K562 (cell line): ENCODE measurements at regions not wholly inside any gene's neighbourhood (a gene's known extent, or its start where the extent isn't known, plus 50 kb on each side); places are given as distances from the start of the nearest gene placed in this dataset.

ENCODE experiments used
- ARNT ChIP-seq, 2 experiments: fragments of 450-650 bp; IDR thresholded peaks; 2 replicates each; pipeline ENCODE4 v1.6.1; 2016; ENCODE audit warnings: mild to moderate bottlenecking in 1 of 2
- E2F5 ChIP-seq: sonication (generic); formaldehyde crosslinking; IDR thresholded peaks from 2 replicates; pipeline ENCODE4 v1.8.0; 2022; ENCODE audit warnings: mild to moderate bottlenecking, missing genetic modification reagents
- EP300 ChIP-seq: IDR thresholded peaks from 2 replicates; pipeline ENCODE4 v1.6.1; 2012; ENCODE audit warnings: low read length, improper control_type of control experiment
- FOXP1 ChIP-seq: sonication (generic); formaldehyde crosslinking; IDR thresholded peaks from 2 replicates; pipeline ENCODE4 v1.8.0; 2022; ENCODE audit warnings: mild to moderate bottlenecking, missing genetic modification reagents
- MAZ ChIP-seq, 2 experiments: fragments of 450-650 bp in 1 of 2; sonication (generic) in 1 of 2; formaldehyde crosslinking; IDR thresholded peaks in 1 of 2; conservative IDR thresholded peaks in 1 of 2; 2 replicates each; pipeline versions ENCODE4 v1.4.0 to v1.5.0; 2020; ENCODE audit warnings: mild to moderate bottlenecking in 1 of 2, missing genetic modification reagents in 1 of 2
- POLR2A ChIP-seq: fragments of 450-650 bp; conservative IDR thresholded peaks from 2 replicates; pipeline ENCODE4 v1.6.1; 2016
- SOX6 ChIP-seq: fragments of 450-650 bp; IDR thresholded peaks from 2 replicates; pipeline ENCODE4 v1.6.1; 2014; ENCODE audit warnings: mild to moderate bottlenecking
- STAG1 ChIP-seq: sonication (generic); formaldehyde crosslinking; IDR thresholded peaks from 2 replicates; pipeline ENCODE4 v1.5.0; 2020; ENCODE audit warnings: missing genetic modification reagents, borderline replicate concordance
- TSC22D4 ChIP-seq: fragments of 450-650 bp; IDR thresholded peaks from 2 replicates; pipeline ENCODE4 v1.6.1; 2016; ENCODE audit warnings: missing genetic modification characterization, missing biosample characterization, control low read depth
- TF ChIP-seq, protein P1 (sequence below), 3 experiments: IDR thresholded peaks in 2 of 3; conservative IDR thresholded peaks in 1 of 3; 2 replicates each; pipeline ENCODE4 v1.5.1; 2011 to 2012; ENCODE audit warnings: low read length in 3 of 3, mild to moderate bottlenecking in 3 of 3, control low read depth in 2 of 3, improper control_type of control experiment in 1 of 3, inconsistent platforms in 1 of 3, low read depth in 1 of 3, mixed read lengths in 1 of 3, moderate library complexity in 1 of 3; ENCODE audit not compliant: insufficient read depth in 2 of 3
- TF ChIP-seq, protein P2 (sequence below): sonication (generic); formaldehyde crosslinking; IDR thresholded peaks from 2 replicates; pipeline ENCODE4 v1.8.1; 2023; ENCODE audit warnings: mild to moderate bottlenecking, missing genetic modification reagents
- TF ChIP-seq, protein P3 (sequence below), 2 experiments: fragments of 450-650 bp; formaldehyde crosslinking in 1 of 2; IDR thresholded peaks; 2 replicates each; pipeline versions ENCODE4 v1.4.0 to v1.6.1; 2014 to 2020; ENCODE audit warnings: mild to moderate bottlenecking in 2 of 2, borderline replicate concordance in 1 of 2, low read depth in 1 of 2
- TF ChIP-seq, protein P4 (sequence below): sonication (generic); formaldehyde crosslinking; IDR thresholded peaks from 2 replicates; pipeline ENCODE4 v1.8.1; 2023; ENCODE audit warnings: mild to moderate bottlenecking, missing genetic modification reagents, moderate library complexity

GRCh38 chr14:30227876-30228275 lies 300.2 kb upstream of the PRKD1 start:
- TF ChIP-seq E2F5 (CRISPR knock-in tag) (no peak), EP300 (no peak), STAG1 (CRISPR knock-in tag) (no peak), POLR2A (no peak), ARNT (IDR thresholded peaks at IDR 0.05) (no peak), SOX6 (no peak), TSC22D4 (tag) (no peak), FOXP1 (CRISPR knock-in tag) (no peak), MAZ (CRISPR knock-in tag; conservative IDR thresholded peaks at IDR 0.05 in 1 of 2, IDR thresholded peaks at IDR 0.05 in 1 of 2) (no peak)
- TF ChIP-seq, protein P1, sequence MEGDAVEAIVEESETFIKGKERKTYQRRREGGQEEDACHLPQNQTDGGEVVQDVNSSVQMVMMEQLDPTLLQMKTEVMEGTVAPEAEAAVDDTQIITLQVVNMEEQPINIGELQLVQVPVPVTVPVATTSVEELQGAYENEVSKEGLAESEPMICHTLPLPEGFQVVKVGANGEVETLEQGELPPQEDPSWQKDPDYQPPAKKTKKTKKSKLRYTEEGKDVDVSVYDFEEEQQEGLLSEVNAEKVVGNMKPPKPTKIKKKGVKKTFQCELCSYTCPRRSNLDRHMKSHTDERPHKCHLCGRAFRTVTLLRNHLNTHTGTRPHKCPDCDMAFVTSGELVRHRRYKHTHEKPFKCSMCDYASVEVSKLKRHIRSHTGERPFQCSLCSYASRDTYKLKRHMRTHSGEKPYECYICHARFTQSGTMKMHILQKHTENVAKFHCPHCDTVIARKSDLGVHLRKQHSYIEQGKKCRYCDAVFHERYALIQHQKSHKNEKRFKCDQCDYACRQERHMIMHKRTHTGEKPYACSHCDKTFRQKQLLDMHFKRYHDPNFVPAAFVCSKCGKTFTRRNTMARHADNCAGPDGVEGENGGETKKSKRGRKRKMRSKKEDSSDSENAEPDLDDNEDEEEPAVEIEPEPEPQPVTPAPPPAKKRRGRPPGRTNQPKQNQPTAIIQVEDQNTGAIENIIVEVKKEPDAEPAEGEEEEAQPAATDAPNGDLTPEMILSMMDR (IDR thresholded peaks at IDR 0.05 in 2 of 3, conservative IDR thresholded peaks at IDR 0.05 in 1 of 3; ENCODE audit: insufficient read depth in 2 of 3, low read depth in 1 of 3, low read length in 3 of 3), result no peak
- TF ChIP-seq, protein P2, sequence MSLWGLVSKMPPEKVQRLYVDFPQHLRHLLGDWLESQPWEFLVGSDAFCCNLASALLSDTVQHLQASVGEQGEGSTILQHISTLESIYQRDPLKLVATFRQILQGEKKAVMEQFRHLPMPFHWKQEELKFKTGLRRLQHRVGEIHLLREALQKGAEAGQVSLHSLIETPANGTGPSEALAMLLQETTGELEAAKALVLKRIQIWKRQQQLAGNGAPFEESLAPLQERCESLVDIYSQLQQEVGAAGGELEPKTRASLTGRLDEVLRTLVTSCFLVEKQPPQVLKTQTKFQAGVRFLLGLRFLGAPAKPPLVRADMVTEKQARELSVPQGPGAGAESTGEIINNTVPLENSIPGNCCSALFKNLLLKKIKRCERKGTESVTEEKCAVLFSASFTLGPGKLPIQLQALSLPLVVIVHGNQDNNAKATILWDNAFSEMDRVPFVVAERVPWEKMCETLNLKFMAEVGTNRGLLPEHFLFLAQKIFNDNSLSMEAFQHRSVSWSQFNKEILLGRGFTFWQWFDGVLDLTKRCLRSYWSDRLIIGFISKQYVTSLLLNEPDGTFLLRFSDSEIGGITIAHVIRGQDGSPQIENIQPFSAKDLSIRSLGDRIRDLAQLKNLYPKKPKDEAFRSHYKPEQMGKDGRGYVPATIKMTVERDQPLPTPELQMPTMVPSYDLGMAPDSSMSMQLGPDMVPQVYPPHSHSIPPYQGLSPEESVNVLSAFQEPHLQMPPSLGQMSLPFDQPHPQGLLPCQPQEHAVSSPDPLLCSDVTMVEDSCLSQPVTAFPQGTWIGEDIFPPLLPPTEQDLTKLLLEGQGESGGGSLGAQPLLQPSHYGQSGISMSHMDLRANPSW (CRISPR knock-in tag), result no peak
- TF ChIP-seq, protein P3, sequence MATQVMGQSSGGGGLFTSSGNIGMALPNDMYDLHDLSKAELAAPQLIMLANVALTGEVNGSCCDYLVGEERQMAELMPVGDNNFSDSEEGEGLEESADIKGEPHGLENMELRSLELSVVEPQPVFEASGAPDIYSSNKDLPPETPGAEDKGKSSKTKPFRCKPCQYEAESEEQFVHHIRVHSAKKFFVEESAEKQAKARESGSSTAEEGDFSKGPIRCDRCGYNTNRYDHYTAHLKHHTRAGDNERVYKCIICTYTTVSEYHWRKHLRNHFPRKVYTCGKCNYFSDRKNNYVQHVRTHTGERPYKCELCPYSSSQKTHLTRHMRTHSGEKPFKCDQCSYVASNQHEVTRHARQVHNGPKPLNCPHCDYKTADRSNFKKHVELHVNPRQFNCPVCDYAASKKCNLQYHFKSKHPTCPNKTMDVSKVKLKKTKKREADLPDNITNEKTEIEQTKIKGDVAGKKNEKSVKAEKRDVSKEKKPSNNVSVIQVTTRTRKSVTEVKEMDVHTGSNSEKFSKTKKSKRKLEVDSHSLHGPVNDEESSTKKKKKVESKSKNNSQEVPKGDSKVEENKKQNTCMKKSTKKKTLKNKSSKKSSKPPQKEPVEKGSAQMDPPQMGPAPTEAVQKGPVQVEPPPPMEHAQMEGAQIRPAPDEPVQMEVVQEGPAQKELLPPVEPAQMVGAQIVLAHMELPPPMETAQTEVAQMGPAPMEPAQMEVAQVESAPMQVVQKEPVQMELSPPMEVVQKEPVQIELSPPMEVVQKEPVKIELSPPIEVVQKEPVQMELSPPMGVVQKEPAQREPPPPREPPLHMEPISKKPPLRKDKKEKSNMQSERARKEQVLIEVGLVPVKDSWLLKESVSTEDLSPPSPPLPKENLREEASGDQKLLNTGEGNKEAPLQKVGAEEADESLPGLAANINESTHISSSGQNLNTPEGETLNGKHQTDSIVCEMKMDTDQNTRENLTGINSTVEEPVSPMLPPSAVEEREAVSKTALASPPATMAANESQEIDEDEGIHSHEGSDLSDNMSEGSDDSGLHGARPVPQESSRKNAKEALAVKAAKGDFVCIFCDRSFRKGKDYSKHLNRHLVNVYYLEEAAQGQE (IDR thresholded peaks at IDR 0.05; ENCODE audit: borderline replicate concordance), result no peak
- TF ChIP-seq, protein P3 (CRISPR knock-in tag; IDR thresholded peaks at IDR 0.05; ENCODE audit: low read depth), result no peak
- TF ChIP-seq, protein P4, sequence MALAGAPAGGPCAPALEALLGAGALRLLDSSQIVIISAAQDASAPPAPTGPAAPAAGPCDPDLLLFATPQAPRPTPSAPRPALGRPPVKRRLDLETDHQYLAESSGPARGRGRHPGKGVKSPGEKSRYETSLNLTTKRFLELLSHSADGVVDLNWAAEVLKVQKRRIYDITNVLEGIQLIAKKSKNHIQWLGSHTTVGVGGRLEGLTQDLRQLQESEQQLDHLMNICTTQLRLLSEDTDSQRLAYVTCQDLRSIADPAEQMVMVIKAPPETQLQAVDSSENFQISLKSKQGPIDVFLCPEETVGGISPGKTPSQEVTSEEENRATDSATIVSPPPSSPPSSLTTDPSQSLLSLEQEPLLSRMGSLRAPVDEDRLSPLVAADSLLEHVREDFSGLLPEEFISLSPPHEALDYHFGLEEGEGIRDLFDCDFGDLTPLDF (CRISPR knock-in tag), result no peak
